A673 (cell line): ENCODE measurements at regions not wholly inside any gene's neighbourhood (a gene's known extent, or its start where the extent isn't known, plus 50 kb on each side); places are given as distances from the start of the nearest gene placed in this dataset.

Experiments
- EZH2 ChIP-seq: fragments of 200-600 bp; sonication (generic); IDR thresholded peaks from 2 replicates; pipeline ENCODE4 v1.6.1; 2017; ENCODE audit warnings: borderline replicate concordance, low read depth, mild to moderate bottlenecking, mixed read lengths, antibody characterized with exemption, low read length; ENCODE audit not compliant: poor library complexity, severe bottlenecking
- TF ChIP-seq, protein P1 (sequence below): fragments of 300-800, 200-600 bp; sonication (generic); conservative IDR thresholded peaks from 2 replicates; pipeline ENCODE4 v1.5.1; 2017; ENCODE audit warnings: low read depth, mild to moderate bottlenecking, antibody characterized with exemption, low read length, moderate library complexity, mixed read lengths

DNA sequence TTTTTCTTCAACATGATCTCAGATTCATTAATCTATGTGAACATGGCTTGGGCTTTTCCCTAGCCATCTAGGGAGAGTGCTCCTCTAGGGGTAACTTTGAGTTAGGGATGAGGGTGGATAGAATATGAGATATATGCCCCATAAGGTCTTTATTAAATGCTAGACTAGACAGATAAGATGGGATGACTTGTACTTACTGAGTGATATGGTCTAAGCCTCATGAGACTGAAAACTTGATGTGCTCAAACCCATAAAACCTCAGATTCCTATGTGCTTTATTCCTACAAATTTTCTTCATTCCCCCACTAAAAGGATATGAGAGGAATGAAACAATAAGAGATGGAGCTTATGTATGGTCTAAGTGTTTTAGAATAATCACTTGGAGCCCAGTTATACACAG is 386.6 kb downstream of the YTHDC2 start:
- TF ChIP-seq, protein P1, sequence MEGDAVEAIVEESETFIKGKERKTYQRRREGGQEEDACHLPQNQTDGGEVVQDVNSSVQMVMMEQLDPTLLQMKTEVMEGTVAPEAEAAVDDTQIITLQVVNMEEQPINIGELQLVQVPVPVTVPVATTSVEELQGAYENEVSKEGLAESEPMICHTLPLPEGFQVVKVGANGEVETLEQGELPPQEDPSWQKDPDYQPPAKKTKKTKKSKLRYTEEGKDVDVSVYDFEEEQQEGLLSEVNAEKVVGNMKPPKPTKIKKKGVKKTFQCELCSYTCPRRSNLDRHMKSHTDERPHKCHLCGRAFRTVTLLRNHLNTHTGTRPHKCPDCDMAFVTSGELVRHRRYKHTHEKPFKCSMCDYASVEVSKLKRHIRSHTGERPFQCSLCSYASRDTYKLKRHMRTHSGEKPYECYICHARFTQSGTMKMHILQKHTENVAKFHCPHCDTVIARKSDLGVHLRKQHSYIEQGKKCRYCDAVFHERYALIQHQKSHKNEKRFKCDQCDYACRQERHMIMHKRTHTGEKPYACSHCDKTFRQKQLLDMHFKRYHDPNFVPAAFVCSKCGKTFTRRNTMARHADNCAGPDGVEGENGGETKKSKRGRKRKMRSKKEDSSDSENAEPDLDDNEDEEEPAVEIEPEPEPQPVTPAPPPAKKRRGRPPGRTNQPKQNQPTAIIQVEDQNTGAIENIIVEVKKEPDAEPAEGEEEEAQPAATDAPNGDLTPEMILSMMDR = no peak
- TF ChIP-seq EZH2 = no peak
